ENCODE measurements at regions not wholly inside any gene's neighbourhood (a gene's known extent, or its start where the extent isn't known, plus 50 kb on each side); places are given as distances from the start of the nearest gene placed in this dataset.

DNA sequence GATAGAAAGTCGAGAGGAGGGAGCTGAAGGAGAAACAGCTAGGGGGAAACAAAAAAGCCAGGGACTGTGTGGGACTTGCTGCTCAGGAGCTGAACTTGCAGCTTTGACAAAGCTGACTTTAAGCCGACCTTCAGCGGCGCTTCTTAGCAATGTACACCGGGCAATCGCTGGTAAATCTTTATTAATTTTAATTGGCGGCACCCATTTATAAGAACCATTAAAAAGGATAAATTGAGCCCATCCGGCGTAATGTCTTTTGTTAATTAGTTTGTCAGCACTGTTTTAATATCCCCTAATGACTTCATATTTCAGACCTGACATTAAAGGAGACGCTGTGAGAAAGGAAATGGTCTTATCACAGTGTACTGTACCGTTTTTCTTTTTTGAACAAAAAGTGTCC is 86.2 kb upstream of the VASH1 start:
- POLR2A ChIA-PET = no interaction called here
- H3K36me3 Mint-ChIP-seq (ENCODE audit: low read depth) = no peaks in the 10 kb centered on the region
- no peak overlapping the region for H3K4me3 Mint-ChIP-seq
- peaks cover 8% of the 10 kb centered on the region for H3K27me3 Mint-ChIP-seq
- CTCF ChIA-PET = no interaction called here
- intact Hi-C loops (cut with micrococcal nuclease) = no loop called here
- ATAC-seq (no peak), DNase-seq (no peak)
- H3K9me3 Mint-ChIP-seq = no peaks in the 10 kb centered on the region
- H3K27ac Mint-ChIP-seq = no peak overlapping the region
- TF ChIP-seq, protein P1, sequence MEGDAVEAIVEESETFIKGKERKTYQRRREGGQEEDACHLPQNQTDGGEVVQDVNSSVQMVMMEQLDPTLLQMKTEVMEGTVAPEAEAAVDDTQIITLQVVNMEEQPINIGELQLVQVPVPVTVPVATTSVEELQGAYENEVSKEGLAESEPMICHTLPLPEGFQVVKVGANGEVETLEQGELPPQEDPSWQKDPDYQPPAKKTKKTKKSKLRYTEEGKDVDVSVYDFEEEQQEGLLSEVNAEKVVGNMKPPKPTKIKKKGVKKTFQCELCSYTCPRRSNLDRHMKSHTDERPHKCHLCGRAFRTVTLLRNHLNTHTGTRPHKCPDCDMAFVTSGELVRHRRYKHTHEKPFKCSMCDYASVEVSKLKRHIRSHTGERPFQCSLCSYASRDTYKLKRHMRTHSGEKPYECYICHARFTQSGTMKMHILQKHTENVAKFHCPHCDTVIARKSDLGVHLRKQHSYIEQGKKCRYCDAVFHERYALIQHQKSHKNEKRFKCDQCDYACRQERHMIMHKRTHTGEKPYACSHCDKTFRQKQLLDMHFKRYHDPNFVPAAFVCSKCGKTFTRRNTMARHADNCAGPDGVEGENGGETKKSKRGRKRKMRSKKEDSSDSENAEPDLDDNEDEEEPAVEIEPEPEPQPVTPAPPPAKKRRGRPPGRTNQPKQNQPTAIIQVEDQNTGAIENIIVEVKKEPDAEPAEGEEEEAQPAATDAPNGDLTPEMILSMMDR (IDR thresholded peaks at IDR 0.05) = no peak
- no peaks in the 10 kb centered on the region for H3K4me1 Mint-ChIP-seq (ENCODE audit: low read depth)

DNA sequence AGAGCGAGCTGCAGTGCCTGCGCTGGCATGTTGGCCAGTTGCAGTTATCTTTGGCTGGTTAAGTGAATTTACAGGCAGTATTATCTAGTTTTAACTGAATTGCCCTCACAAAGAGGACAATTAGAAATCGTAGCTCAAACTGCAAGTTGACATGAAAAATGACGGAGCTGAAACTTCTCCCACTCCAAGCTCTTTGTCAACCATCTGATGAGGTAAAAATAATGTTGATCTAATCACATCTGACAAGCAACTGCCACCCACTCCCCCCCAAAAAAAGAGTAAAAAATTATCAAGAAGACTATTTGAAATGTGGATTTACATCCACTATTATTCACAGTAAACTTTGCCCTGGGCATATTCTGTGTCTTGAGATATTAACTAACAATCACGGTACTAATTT is 84.7 kb upstream of the VASH1 start:
- H3K27me3 Mint-ChIP-seq = peaks cover 8% of the 10 kb centered on the region
- DNase-seq (no peak), ATAC-seq (no peak)
- peaks cover 7% of the 10 kb centered on the region for H3K9me3 Mint-ChIP-seq
- H3K36me3 Mint-ChIP-seq (ENCODE audit: low read depth) = no peaks in the 10 kb centered on the region
- POLR2A ChIA-PET = no interaction called here
- CTCF ChIA-PET = no interaction called here
- H3K27ac Mint-ChIP-seq = no peak overlapping the region
- intact Hi-C loops (cut with micrococcal nuclease) = no loop called here
- H3K4me3 Mint-ChIP-seq = no peak overlapping the region
- TF ChIP-seq, protein P1 (IDR thresholded peaks at IDR 0.05) = no peak
- no peaks in the 10 kb centered on the region for H3K4me1 Mint-ChIP-seq (ENCODE audit: low read depth)

DNA sequence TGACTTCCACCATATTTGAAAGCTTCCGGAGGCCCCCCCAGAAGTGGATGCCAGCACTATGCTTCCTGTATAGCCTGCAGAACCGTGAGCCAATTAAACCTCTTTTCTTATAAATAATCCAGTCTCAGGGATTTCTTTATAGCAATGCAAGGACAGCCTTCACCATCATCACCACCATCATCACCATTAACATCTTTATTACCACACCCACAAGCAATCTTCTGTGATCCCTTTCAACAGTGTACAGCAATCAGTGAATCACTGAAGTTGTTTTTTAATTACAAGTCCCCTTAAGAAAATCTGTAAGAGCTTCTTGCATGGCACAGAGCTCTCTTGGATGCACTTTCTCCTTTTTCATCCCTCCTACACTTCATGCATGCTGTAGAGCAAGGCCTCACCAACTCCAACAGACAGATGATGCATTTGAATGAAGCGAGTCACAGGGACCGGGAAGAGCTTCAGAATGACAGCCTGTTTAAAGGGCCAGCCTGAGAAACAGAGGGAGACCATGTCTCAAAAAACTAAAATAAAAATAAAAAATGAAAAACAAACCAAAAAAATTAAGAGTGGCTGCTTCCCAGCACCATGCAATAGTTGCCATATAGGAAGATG is 83.6 kb upstream of the VASH1 start:
- DNase-seq (no peak), ATAC-seq (no peak)
- POLR2A ChIA-PET = no interaction called here
- H3K9me3 Mint-ChIP-seq = peaks cover 11% of the 10 kb centered on the region
- CTCF ChIA-PET = no interaction called here
- H3K27me3 Mint-ChIP-seq = peaks cover 7% of the 10 kb centered on the region
- intact Hi-C loops (cut with micrococcal nuclease) = no loop called here
- H3K4me1 Mint-ChIP-seq (ENCODE audit: low read depth) = no peaks in the 10 kb centered on the region
- no peak overlapping the region for H3K4me3 Mint-ChIP-seq
- TF ChIP-seq, protein P1 (IDR thresholded peaks at IDR 0.05) = no peak
- no peak overlapping the region for H3K27ac Mint-ChIP-seq
- H3K36me3 Mint-ChIP-seq (ENCODE audit: low read depth) = no peaks in the 10 kb centered on the region

DNA sequence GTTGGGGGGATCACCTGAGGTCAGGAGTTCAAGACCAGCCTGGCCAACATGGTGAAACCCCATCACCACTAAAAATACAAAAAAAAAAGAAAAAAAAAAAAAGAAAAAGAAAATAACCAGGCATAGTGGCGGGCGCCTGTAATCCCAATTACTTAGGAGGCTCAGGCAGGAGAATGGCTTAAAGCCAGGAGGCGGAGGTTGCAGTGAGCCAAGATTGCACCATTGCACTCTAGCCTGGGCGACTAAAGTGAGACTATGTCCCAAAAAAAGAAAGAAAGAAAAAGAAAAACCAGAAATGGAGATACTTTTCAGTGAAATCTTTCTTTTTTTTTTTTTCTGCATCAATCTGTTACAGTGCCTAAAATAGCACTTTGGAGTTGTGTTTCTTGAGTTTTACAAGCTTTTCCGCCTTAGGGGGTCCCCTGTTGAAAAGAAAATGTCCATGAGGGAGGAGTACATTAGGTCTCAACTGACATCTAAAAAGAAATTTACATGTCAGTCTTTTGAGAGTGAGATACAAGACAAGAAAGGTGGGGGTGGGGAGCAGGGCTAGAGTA is 82.9 kb upstream of the VASH1 start:
- Mint-ChIP-seq H3K4me1 (ENCODE audit: low read depth) (no peaks in the 10 kb centered on the region), H3K4me3 (no peak overlapping the region), H3K27ac (no peak overlapping the region), H3K9me3 (peaks cover 13% of the 10 kb centered on the region), H3K27me3 (peaks cover 5% of the 10 kb centered on the region), H3K36me3 (ENCODE audit: low read depth) (no peaks in the 10 kb centered on the region)
- DNase-seq = no peak
- ChIA-PET CTCF (no interaction called here), POLR2A (no interaction called here)
- ATAC-seq = no peak
- TF ChIP-seq, protein P1 (IDR thresholded peaks at IDR 0.05) = no peak
- intact Hi-C loops (cut with micrococcal nuclease) = no loop called here

DNA sequence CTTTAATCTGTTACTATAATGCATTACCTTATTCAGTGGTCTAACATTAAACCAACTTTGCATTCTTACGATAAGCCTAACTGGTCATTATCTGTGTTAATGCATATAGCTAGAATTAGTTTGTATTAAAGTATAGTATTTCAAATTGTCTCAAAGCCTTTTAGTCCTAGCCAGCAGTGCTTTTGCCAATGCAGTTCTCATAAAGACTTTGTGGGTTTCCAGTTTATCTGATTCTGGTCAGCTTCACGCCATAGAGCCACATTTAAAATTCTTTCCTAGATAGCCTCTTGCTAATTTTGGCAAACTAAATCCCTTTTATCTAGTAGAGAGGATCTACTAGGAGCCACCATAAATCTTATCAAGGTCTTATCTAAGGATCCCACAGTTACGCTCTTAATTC is 78.9 kb upstream of the VASH1 start:
- Mint-ChIP-seq H3K27me3 (peaks cover 10% of the 10 kb centered on the region), H3K9me3 (peaks cover 15% of the 10 kb centered on the region), H3K27ac (no peak overlapping the region), H3K4me1 (ENCODE audit: low read depth) (no peaks in the 10 kb centered on the region), H3K36me3 (ENCODE audit: low read depth) (no peaks in the 10 kb centered on the region), H3K4me3 (no peak overlapping the region)
- intact Hi-C loops (cut with micrococcal nuclease) = no loop called here
- DNase-seq = no peak
- ChIA-PET POLR2A (no interaction called here), CTCF (interaction anchor here (1.1 kb wide), 2 partner anchors 27 to 28 kb away, joined by 3 to 4 read pairs; no protein-coding TSS in a partner anchor)
- TF ChIP-seq, protein P1 (IDR thresholded peaks at IDR 0.05) = no peak
- no peak for ATAC-seq
